A204.1 (cell line): ENCODE measurements at regions not wholly inside any gene's neighbourhood (a gene's known extent, or its start where the extent isn't known, plus 50 kb on each side); places are given as distances from the start of the nearest gene placed in this dataset.

ENCODE experiments used
- FAIRE-seq: peaks from 2 replicates; lab custom pipeline; 2012; peaks lifted over from hg19 to GRCh38; lab: Jason Lieb, UNC

DNA sequence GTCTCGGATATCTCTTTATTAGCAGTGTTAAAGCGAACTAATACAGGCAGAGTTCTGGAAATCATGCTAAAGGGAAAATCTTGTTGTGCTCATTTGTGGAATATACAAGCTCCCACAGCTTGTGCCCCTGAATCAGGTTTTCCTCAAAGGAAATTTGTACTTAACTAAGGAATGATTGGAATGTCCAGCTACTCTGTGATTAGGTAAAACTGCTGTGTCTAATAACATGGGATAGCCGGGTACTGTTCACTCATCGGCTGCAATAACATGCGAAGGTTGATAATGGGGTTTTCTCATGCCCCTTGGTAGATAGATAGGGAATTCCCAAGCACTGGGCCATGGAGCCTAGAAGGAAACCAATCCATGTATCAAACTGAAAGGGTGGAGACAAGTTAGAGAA lies 306.7 kb downstream of the NR2F1-AS1 start:
- no peak for FAIRE-seq

DNA sequence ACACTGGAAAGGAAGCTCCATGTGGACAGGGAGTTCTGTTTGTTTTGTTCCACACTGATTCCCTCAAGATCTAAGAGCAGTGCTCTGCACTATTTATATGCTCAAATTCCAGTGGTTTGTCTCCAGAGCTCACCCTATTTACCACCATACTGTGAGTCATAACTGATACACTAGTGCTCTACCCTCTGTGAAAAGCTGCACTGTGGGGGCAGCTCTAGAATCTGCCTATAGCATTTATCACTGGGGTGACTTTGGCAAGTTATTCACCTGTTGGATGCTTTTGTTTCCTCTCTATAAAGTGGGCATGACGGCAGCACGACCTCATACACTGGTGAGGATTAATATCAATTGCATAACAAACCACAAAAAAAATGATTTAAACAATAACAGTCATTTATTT lies 307.8 kb downstream of the NR2F1-AS1 start:
- no peak for FAIRE-seq

DNA sequence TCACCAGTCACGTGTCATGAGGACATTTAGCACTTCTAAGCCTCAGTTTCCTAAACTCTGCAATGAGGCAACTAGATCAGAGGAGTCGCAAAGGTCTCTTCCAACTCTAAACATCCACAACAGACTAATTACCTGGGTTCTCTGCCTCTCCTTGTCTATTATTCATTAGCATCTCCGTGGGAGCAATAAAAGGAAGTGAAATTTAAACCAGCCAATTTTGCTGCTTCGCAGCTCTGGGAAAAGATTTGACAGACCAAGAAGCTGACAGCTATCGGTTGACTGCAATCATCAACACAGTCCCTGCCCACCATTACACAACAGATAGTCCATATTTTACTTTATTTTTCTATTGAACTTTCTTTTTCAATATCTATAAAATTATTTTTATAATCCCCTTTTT lies 308.9 kb downstream of the NR2F1-AS1 start:
- no peak for FAIRE-seq

DNA sequence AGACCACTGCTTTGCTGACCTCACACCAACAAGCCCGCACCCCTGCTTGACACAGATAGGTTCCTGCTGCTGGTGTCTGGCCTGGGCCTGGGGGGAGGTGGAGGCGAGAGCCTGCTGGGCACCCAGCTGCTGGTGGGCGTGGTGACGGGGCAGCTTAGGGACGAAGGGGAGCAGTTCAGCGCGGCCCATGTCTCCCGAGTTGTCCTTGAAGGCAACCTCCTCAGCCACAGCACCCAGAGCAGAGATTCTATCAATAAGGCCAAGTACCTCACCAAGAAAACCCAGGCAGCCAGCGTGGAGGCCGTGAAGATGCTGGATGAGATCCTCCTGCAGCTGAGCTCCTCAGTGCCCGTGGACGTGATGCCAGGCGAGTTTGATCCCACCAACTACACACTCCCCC lies 313.3 kb downstream of the NR2F1-AS1 start:
- FAIRE-seq: no peak

DNA sequence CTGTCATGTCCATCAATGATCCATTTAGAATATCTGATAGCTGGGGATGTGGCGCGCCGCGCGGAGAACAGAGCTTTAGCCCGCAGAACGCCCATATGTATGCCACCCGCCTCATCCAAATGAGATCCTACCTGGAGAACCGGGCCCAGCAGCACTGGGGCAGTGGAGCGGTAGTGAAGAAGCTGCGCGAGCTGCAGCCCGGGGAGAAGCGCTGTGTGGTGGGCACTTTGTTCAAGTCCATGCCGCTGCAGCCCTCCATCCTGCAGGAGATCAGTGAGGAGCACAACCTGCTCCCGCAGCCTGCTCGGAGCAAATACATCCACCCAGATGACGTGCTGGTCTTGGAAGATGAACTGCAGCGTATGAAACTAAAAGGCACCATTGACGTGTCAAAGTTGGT lies 313.7 kb downstream of the NR2F1-AS1 start:
- no peak for FAIRE-seq

DNA sequence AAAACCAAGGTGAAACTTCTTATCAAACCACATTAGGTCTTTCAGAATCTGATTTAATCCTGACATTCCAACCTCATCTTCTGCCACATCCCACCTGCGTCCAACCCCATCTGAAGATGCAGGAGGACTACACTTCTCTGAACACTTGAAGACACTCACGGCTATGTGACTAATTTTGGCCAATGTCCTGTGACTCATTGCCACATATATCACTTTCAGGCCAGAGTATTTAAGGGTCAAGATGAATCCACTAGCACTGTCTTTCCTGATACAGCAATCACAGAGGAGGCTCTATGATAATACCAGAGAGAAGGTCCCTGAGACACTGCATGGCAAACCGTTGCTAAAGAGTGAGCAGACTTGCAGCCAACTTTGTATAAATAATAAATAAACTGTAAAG lies 323.4 kb downstream of the NR2F1-AS1 start:
- FAIRE-seq: no peak

DNA sequence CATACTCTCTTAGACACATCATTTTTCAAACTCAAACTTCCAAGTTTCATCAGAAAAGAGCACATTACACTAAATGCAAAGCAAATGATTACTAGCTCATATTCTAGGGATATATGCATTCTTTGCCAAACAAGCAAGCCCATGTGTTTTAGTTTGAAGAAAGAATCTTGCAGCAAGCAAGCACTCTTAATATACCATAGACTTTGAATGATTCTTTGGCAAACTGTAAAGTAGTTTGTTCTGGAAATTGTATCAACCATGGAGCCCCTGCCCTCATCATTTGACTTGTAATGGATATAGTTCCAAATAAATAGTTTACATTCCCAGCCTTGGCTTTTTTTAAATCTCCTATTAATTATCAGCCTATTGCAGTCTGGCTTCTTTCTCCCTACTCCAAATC lies 325.2 kb downstream of the NR2F1-AS1 start:
- FAIRE-seq: no peak

DNA sequence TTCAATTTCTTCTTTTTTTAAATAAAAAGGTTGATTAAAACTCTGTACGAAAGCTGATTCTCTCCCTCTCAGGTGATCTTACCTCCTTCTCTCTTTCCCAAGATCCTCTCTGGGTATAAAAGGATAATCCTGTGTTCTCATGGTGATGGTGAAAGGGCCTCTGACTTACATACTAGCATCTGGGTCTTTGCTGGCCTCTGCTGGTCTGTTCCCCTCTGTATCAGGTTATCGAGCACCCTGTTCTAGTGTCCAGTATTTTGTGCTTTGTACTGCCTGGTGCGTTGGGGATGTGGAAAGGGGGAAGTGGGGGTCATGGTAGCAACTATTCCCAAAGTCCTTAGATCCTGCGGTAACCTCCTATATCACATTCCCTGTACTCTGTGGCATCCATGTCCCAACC lies 328.9 kb downstream of the NR2F1-AS1 start:
- FAIRE-seq: no peak

DNA sequence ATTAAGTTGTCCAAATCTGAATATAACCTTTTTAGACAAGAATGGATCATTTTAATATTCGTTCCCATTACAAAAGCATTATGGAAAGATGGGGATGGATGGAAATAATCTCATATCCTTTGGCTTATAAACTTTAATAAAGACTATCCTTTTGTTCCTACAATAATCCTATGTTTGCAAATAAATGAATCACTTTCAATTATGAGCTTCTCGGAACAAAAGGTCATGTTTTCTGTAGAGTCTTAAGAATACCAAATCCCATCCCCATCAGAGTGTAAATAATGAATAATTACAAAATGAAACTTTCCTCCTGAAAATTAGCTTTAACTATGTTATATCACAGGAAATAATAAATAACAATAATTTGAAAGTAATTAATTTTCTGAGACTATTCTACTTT lies 329.7 kb downstream of the NR2F1-AS1 start:
- no peak for FAIRE-seq

DNA sequence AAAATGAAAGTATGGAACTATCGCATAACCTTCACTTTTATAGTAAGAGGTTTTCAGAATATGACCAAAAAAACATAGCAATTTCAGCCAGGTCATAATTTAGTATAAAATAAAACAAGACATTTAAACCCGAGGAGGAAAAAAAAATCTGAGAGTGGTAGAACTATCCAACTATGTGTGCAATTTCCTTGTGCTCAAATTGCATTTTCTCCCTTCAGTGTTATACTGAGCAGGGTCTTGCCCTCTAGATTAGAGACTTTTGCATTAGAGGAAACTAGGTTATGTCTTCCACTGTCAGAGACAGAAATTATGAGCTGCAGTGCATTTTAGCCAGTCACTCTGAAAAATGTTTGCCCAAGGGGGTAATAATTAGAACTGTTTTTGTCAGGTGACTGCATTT lies 330.6 kb downstream of the NR2F1-AS1 start:
- FAIRE-seq: no peak

DNA sequence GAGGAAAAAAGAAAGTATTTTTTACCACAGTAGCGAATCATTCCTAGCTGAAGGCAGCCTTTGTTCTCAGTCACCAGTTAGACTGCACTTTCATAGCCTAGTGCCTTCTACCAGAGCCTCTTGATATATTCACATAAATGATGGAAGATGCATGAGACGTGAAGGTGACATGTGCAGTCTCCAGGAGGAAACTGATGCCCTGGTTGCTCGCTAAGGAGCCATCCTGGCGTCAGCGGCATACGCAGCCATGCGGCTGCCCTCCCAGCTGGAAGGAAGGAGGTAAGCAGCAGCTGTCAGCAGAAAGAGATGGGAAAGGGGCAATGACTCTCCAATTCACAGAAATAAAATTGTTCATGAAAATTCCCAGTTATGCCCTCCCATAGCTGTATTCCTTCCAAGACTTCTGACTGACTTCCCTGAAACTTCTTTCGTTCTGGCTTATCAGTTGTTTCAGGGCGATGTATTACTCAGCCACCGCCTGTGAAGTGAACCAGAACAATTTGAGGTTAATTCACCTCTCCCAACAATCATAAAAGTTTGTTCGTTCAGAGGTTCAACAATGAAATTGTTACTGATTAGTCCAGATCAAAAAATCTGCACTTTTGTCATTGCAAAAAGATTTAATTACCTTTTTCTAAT lies 331.2 kb downstream of the NR2F1-AS1 start:
- FAIRE-seq: no peak

DNA sequence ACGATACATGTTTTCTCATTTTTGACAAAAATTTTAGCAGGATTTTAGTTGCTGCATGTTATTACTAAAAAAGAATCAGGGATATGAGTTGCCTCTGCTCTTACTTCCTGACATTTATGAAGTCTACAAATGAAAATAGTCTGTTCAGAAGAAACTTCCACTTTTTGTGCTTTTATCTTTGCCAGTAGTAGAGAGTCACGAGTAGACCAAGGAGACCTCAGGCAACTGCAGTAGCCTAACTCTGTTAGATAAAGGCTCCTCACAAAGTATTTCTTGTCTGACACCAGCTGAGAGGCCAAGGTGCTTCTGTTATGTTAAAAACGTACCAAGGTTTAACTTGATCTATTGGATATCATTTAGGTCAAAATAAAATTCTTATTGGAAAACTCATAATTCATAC lies 333.9 kb downstream of the NR2F1-AS1 start:
- FAIRE-seq: no peak

DNA sequence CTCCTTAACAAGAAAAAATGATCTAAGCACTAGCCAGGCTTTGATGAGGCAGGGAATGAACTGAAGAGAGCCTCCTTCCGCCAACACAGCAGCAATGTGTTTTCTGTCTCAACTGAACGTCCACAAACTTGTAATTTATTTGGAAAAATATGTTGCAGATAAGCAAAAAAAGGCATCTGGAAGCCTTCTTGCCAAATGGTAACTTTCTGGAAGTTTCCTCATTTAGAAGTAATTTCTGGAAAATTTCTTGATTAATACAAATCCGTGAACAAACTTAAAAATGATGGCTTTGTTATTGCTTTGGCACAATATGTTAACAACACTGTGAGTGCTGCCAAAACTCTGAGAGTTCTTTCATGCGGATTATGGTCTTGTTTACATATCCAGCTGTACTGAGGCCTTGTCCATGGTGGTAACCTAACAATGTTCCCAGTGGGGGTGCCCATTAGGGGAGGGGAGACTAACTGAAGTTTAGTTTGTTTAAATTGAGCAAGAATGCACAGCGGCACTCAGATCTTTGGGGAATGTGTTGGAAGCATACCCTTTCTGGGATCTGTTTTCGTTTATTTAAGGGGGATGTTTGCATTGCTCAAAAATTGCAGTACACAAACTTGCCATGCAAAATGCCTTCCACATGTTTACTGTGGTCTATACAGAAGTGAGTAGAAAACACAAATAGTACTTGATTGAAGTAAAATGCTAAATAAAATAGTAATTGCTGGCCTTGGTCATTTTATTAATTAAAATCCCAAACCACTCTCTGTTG lies 334.7 kb downstream of the NR2F1-AS1 start:
- FAIRE-seq: no peak

DNA sequence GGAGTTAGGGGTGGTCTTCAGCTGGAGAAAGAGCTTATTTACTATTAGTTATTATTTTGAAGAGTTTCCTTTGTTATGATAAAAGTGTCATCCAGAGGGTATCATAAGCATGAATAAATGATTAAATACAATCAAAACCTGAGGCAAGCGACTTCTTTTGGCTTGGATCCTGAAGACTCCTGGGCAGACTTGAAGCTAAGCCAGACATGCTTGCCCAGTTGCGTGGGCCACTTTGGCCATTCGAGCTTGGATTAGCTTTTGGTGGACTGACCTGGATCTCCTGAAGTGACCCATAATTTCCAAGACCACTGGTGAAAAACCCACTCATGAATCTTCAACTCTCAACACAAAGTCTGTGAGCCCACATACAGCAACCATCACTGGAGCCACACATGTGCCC lies 335.8 kb downstream of the NR2F1-AS1 start:
- FAIRE-seq: no peak

DNA sequence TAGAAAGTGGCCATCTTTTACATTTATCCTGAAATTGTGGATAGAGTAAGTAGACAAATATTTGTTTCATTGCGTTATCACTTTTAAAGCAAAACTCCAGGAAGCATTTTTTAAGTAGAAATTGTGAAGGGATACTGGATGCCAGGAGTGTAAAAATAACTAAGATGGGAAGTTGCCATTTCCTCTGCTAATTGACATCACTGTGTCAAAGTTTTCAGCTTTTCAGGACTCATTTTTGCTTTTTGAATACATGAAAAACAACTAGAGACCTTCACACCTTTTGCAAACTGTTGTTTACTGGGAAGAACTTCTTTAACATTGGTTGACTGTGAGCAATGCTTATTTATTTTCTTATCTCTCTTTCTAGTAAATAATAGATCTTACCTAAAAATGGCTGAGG lies 337.5 kb downstream of the NR2F1-AS1 start:
- FAIRE-seq: no peak

DNA sequence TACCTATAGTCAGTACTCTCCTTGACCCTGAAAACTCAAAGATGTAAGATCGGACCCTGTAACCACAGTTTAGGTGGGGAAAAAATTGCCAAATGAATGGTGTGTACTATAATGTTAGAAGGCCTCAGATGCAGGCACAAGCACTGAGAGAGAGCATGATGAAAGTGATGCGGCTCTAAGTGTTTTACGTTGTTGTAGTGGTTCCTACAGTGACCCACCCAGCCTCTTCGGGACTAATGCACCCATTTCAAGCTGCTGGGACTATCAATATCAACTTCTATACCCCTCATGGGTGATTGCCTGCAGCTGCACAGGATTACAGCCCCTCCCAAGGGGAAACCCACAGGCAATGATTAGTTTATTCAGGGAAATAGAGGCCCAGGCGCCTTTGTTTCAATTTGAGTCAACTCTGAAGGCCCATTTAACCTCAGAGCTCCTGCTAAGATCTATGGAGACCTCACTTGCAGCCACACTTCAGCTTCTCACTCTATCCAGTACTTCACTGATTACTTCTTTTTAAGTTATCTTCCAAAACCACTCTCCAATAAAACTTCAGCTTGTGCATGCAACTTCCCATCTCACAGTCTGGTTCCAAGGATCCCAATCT lies 340.7 kb downstream of the NR2F1-AS1 start:
- FAIRE-seq: no peak

DNA sequence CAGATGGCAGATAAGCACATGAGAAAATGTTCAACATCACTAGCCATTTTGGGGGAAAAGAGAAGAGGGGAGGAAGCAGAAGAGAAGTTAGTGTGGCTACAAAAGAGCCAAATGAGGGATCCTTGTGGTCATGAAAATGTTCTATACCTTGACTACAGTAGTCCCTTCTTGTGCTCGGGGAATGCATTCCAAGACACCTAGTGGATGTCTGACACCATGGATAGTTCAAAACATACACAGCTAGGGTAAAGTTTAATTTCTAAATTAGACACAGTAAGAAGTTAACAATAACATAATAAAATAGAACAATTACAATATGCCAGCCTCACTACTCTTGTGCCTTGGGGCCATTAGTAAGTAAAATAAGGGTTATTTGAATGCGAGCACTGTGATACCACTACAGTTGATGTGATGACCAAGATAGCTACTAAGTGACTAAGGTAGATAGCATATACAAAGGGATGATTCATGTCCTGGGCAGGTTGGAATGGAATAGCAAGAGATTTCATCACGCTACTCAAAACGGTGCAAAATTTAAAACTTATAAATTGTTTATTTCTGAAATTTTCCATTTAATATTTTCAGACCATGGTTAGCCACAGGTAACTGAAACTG lies 344.1 kb downstream of the NR2F1-AS1 start:
- FAIRE-seq: no peak

DNA sequence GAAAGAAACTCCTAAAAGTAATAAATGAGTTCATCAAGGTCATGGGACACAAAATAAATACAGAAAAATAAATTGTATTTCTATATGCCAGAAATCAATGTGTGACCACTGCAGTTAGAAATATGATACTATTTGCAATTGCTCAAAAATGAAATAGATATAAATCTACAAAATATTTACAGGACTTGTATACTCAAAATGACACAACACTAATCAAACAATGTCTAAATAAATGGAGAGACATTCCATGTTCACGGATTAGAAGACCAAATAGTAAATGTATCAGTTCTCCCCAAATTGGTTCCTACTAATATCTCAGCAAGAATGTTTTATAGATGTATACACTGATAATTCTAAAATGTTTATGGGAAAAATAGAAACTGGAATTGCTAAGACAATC lies 345.3 kb downstream of the NR2F1-AS1 start:
- FAIRE-seq: no peak

DNA sequence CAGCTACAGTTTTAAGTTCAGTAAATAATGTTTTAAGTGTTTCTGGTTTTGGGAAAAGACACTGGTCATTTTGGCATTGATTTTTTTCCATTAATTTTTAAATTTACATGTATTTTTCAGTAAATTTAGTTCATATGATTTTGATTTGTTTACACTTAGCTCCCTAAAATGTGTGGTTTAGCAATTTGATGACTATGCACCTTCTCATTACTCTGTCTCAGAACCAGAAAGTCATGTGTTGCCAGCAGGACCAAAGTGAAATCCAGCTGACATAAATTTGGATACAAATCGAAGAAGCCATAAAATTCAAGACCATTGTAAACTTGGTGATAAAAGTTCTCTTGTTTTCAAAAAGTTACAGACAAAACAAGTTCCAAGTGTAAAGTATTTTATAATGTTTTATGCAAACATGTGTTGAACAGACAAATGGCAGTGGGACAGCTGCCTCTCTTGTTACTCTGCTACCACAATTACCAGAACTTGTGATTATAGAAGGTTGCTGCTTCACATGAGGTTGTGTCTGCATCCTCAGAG lies 354.8 kb downstream of the NR2F1-AS1 start:
- no peak for FAIRE-seq

DNA sequence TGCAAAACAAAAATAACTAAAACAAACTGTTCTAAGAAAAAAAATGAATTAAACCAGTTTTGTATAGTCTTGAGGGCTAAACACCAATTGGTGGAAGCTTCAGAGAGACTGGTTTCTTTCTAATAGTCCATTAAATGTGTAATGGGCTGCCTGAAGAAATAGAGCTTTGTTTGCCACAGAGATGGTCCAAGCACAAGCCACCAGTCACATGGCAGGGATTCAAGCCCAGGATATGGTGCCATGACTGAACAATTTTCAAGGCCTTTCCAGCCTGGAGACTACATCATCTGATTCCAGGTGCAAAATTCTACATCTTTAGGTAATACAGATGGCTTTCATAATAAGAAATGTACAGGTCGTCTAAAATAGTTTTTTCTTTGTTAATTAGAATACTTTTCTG lies 355.3 kb downstream of the NR2F1-AS1 start:
- no peak for FAIRE-seq

DNA sequence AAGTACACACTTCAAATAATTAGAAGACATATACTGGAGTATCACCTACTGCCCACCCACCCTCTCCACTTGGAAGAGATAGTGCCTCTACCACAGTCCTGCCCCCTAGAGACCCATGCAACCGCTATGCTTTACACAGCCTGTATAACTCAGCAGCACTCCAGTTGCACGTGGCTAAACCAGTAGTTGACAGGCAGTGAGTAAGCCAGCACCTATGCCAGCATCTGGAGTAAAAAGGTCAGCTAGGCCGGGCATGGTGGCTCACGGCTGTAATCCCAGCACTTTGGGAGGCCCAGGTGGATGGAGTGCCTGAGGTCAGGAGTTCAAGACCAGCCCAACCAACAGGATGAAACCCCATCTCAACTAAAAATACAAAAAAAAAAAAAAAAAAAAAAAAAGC lies 356.4 kb downstream of the NR2F1-AS1 start:
- FAIRE-seq: no peak

DNA sequence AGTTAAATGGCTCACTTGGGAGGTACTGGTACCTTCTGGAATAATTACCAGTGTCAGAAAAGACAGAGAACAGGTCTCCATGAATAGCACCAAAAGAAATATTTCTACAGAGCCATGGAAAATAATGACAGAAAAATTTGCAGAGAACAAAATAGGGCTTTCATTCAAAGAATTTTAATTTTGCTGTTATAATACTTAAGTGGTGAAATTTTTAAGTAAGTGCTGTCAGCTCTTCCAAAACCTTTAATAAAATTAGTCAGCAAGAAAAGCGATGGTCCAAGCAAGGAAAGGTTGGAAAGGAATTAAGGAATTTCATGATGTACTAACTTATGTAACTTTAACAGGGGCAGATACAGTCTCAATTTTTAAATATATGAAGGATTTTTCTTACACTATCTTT lies 359.2 kb downstream of the NR2F1-AS1 start:
- FAIRE-seq: no peak

DNA sequence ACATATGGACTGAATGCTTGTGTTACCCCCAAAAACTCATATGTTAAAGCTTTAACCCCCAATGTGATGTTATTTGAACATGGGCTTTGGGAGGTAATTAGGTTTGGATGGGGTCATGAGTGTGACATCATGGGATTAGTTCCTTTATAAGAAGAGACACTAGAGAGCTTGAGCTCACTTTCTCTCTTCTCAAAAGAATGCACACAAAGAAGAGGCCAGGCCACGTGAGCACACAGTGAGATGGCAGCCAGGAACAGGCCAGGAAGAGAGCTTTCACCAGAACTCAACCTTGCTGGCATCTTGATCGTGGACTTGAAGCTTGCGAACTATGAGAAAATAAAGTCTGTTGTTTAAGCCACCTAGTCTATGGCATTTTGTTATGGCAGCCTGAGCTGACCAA lies 360.6 kb downstream of the NR2F1-AS1 start:
- FAIRE-seq: no peak
